HEK293 (cell line): ENCODE measurements at regions not wholly inside any gene's neighbourhood (a gene's known extent, or its start where the extent isn't known, plus 50 kb on each side); places are given as distances from the start of the nearest gene placed in this dataset.

Experiments used
- BCL11A ChIP-seq: fragments of 450-650 bp; formaldehyde crosslinking; IDR thresholded peaks from 2 replicates; pipeline ENCODE4 v1.5.1; 2016; ENCODE audit warnings: low read depth, missing biosample characterization, missing genetic modification characterization
- CTCF ChIP-seq: fragments of 450-650 bp; formaldehyde crosslinking; IDR thresholded peaks from 2 replicates; pipeline ENCODE4 v1.5.1; 2016; ENCODE audit warnings: missing biosample characterization, missing genetic modification characterization
- SP2 ChIP-seq: fragments of 450-650 bp; formaldehyde crosslinking; IDR thresholded peaks from 2 replicates; pipeline ENCODE4 v1.5.1; 2016; ENCODE audit warnings: missing biosample characterization, missing genetic modification characterization
- ZNF274 ChIP-seq, 2 experiments: fragments of 200-500 bp in 1 of 2; fragments of 450-650 bp in 1 of 2; sonication (Bioruptor generic) in 1 of 2; formaldehyde crosslinking in 1 of 2; IDR thresholded peaks; 2 replicates each; pipeline versions ENCODE4 v1.5.1 to v1.6.1; 2014 to 2016; ENCODE audit warnings: borderline replicate concordance in 1 of 2, inconsistent platforms in 1 of 2, low read length in 1 of 2, missing biosample characterization in 1 of 2, missing genetic modification characterization in 1 of 2
- ZNF624 ChIP-seq: fragments of 450-650 bp; formaldehyde crosslinking; IDR thresholded peaks from 2 replicates; pipeline ENCODE4 v1.5.1; 2017; ENCODE audit warnings: missing biosample characterization, missing genetic modification characterization
- ZNF707 ChIP-seq: fragments of 450-650 bp; formaldehyde crosslinking; IDR thresholded peaks from 2 replicates; pipeline ENCODE4 v1.5.1; 2016; ENCODE audit warnings: missing biosample characterization, missing genetic modification characterization

- TF ChIP-seq SP2 (tag by site-specific recombination) (no peak), ZNF624 (tag by site-specific recombination) (no peak), CTCF (no peak), BCL11A (no peak), ZNF274 (IDR thresholded peaks at IDR 0.05; ENCODE audit: low read length) (no peak), ZNF274 (tag by site-specific recombination; IDR thresholded peaks at IDR 0.05; ENCODE audit: borderline replicate concordance) (no peak), ZNF707 (tag by site-specific recombination) (no peak)
Observed at GRCh38 chr1:195769461-195769860, 838.8 kb downstream of the KCNT2 start.
